Panc1 (cell line): ENCODE measurements at regions not wholly inside any gene's neighbourhood (a gene's known extent, or its start where the extent isn't known, plus 50 kb on each side); places are given as distances from the start of the nearest gene placed in this dataset.

Experiments
- ATAC-seq: fragments of 200-7000 bp; cut with Tn5 transposase; 2 replicates; pipeline ENCODE4 v1.9.1; 2020; ENCODE audit warnings: mild to moderate bottlenecking, moderate library complexity
- BruUV-seq: library from RNA; stranded (reverse); fragments of 400-500 nt; replicated peaks from 2 replicates; lab custom pipeline; 2021; lab: Mats Ljungman, UMichigan
- CTCF ChIA-PET: fragments of 300-600 bp; sonication (Branson Sonifier 250); formaldehyde crosslinking; loops from one replicate; lab custom pipeline; 2022; ENCODE audit warnings: antibody characterized with exemption; lab: Charles Lee
- POLR2A ChIA-PET: fragments of 300-600 bp; sonication (Branson Sonifier 250); formaldehyde crosslinking; loops from one replicate; lab custom pipeline; 2022; ENCODE audit warnings: antibody characterized with exemption; lab: Charles Lee
- DNase-seq: peaks from one replicate; pipeline ENCODE4 v3.0.0-alpha.2; 2010; ENCODE audit warnings: low read depth, low spot score
- H3K27ac ChIP-seq: 2 replicates; pipeline ENCODE4 v1.5.1; 2011; ENCODE audit warnings: mild to moderate bottlenecking, low read length, inconsistent platforms
- H3K27me3 ChIP-seq: fragments of 200-500 bp; sonication (Bioruptor generic); 2 replicates; pipeline ENCODE4 v1.6.0; 2014; ENCODE audit warnings: low read length, inconsistent platforms; ENCODE audit not compliant: control insufficient read depth, insufficient read depth
- H3K36me3 ChIP-seq: fragments of 200-500 bp; sonication (Bioruptor generic); 2 replicates; pipeline ENCODE4 v1.5.1; 2014; ENCODE audit warnings: inconsistent platforms, mild to moderate bottlenecking, low read length, moderate library complexity; ENCODE audit not compliant: control insufficient read depth, insufficient read depth
- H3K4me1 ChIP-seq: 2 replicates; pipeline ENCODE4 v1.5.1; 2011; ENCODE audit warnings: inconsistent platforms, mild to moderate bottlenecking, low read length, moderate library complexity; ENCODE audit not compliant: control insufficient read depth, insufficient read depth
- H3K4me3 ChIP-seq, 2 experiments: 2 replicates each; pipeline ENCODE4 v1.5.1; 2011 to 2012; ENCODE audit warnings: low read depth in 2 of 2, low read length in 2 of 2, mild to moderate bottlenecking in 2 of 2, inconsistent platforms in 1 of 2, moderate library complexity in 1 of 2
- H3K9me3 ChIP-seq: fragments of 200-500 bp; sonication (Bioruptor generic); 2 replicates; pipeline ENCODE4 v1.5.1; 2014; ENCODE audit warnings: low read depth, mild to moderate bottlenecking, inconsistent platforms, low read length, moderate library complexity; ENCODE audit not compliant: control insufficient read depth, insufficient read depth
- POLR2AphosphoS5 ChIP-seq: IDR thresholded peaks from 2 replicates; pipeline ENCODE4 v1.6.1; 2012; ENCODE audit warnings: mild to moderate bottlenecking, low read depth, low read length, moderate library complexity
- SIN3A ChIP-seq: IDR thresholded peaks from 2 replicates; pipeline ENCODE4 v1.6.1; 2012; ENCODE audit warnings: low read depth, mild to moderate bottlenecking, low read length, moderate library complexity, borderline replicate concordance; ENCODE audit not compliant: insufficient read depth
- TCF7L2 ChIP-seq: IDR thresholded peaks from 2 replicates; pipeline ENCODE4 v1.6.1; 2011; ENCODE audit warnings: mild to moderate bottlenecking, low read depth, low read length, inconsistent platforms
- in situ Hi-C: cut with HindIII; loops from 2 replicates; pipeline ENCODE4 v1.10.0; 2016; ENCODE audit warnings: low sequenced_read_pairs, low pct_unique_long_range_greater_than_20kb
- intact Hi-C: fragments of 100-400 bp; cut with micrococcal nuclease; formaldehyde crosslinking; loops from one replicate; pipeline ENCODE4 v1.10.0; 2022; ENCODE audit not compliant: unreplicated experiment
- TF ChIP-seq, protein P1 (sequence below), 2 experiments: IDR thresholded peaks; 2 replicates each; pipeline ENCODE4 v1.6.1; 2011 to 2012; ENCODE audit warnings: low read depth in 2 of 2, control low read depth in 1 of 2, low read length in 1 of 2, mild to moderate bottlenecking in 1 of 2, moderate library complexity in 1 of 2; ENCODE audit not compliant: insufficient read depth in 1 of 2
- TF ChIP-seq, protein P2 (sequence below): fragments of 450-650 bp; IDR thresholded peaks from 2 replicates; pipeline ENCODE4 v1.5.1; 2017; ENCODE audit warnings: mild to moderate bottlenecking

DNA sequence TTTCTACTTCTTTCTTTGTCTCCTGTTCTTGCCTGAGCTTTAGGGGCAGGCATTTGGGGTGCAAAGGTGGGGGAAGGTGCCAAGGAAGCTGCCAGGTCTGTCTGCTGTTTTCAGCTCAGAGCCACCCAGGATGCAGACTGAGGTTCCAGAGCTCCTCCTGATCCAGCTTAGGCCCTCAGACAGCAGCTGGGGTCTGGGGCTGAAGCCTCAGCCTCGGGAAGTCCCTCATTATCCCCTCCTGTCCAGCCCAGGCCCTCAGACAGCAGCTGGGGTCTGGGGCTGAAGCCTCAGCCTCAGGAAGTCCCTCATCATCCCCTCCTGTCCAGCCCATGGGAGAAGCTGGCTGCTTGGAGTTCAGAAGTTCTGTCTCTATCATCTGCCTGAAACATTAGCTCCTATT, 257.7 kb upstream of the CSF3R start:
- in situ Hi-C loops, result no loop called here
- no peaks in the 10 kb centered on the region for H3K4me1 ChIP-seq
- no peak overlapping the region for H3K27ac ChIP-seq
- ChIA-PET CTCF (no interaction called here), POLR2A (no interaction called here)
- H3K36me3 ChIP-seq, result no peaks in the 10 kb centered on the region
- no peak overlapping the region for H3K4me3 ChIP-seq
- TF ChIP-seq POLR2AphosphoS5 (no peak), TCF7L2 (no peak), SIN3A (no peak)
- TF ChIP-seq, protein P1, sequence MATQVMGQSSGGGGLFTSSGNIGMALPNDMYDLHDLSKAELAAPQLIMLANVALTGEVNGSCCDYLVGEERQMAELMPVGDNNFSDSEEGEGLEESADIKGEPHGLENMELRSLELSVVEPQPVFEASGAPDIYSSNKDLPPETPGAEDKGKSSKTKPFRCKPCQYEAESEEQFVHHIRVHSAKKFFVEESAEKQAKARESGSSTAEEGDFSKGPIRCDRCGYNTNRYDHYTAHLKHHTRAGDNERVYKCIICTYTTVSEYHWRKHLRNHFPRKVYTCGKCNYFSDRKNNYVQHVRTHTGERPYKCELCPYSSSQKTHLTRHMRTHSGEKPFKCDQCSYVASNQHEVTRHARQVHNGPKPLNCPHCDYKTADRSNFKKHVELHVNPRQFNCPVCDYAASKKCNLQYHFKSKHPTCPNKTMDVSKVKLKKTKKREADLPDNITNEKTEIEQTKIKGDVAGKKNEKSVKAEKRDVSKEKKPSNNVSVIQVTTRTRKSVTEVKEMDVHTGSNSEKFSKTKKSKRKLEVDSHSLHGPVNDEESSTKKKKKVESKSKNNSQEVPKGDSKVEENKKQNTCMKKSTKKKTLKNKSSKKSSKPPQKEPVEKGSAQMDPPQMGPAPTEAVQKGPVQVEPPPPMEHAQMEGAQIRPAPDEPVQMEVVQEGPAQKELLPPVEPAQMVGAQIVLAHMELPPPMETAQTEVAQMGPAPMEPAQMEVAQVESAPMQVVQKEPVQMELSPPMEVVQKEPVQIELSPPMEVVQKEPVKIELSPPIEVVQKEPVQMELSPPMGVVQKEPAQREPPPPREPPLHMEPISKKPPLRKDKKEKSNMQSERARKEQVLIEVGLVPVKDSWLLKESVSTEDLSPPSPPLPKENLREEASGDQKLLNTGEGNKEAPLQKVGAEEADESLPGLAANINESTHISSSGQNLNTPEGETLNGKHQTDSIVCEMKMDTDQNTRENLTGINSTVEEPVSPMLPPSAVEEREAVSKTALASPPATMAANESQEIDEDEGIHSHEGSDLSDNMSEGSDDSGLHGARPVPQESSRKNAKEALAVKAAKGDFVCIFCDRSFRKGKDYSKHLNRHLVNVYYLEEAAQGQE (IDR thresholded peaks at IDR 0.05; ENCODE audit: insufficient read depth in 1 of 2, low read depth in 2 of 2, low read length in 1 of 2), result no peak
- TF ChIP-seq, protein P2, sequence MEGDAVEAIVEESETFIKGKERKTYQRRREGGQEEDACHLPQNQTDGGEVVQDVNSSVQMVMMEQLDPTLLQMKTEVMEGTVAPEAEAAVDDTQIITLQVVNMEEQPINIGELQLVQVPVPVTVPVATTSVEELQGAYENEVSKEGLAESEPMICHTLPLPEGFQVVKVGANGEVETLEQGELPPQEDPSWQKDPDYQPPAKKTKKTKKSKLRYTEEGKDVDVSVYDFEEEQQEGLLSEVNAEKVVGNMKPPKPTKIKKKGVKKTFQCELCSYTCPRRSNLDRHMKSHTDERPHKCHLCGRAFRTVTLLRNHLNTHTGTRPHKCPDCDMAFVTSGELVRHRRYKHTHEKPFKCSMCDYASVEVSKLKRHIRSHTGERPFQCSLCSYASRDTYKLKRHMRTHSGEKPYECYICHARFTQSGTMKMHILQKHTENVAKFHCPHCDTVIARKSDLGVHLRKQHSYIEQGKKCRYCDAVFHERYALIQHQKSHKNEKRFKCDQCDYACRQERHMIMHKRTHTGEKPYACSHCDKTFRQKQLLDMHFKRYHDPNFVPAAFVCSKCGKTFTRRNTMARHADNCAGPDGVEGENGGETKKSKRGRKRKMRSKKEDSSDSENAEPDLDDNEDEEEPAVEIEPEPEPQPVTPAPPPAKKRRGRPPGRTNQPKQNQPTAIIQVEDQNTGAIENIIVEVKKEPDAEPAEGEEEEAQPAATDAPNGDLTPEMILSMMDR, result no peak
- peaks cover 16% of the 10 kb centered on the region for H3K27me3 ChIP-seq
- ATAC-seq (no peak), DNase-seq (no peak)
- no TSS peak for BruUV-seq
- H3K9me3 ChIP-seq, result no peaks in the 10 kb centered on the region; the same call in 1 of the 2 replicates
- intact Hi-C loops, result no loop called here

DNA sequence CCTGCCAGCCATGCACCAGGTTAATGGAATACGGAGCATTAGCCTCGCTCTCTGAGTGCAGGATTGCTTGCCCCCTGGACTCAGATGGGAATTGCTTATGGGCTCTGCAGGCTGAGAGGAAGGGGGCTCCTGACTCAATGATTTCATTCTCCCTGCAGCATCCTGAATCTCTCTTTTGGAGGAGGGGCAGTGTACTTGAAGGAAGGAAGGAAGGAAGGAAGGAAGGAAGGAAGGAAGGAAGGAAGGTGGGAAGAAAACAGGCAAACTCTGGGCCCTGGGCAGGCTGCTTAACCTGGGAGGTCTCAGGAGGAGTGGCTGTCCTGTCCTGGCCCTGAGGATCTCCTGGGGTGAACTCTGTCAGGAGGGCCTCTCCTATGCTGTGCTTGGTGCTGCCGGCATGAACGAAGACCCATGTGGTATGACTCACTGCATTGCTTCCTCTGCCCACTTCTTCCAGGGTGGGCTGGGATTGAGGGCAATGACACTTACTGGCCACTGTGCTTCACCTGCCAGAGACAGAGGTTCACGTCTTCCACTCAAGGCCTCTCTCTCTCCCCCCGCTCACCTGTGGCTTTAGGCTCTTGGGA, 257.1 kb upstream of the CSF3R start:
- peaks cover 15% of the 10 kb centered on the region for H3K27me3 ChIP-seq
- ChIA-PET CTCF (no interaction called here), POLR2A (no interaction called here)
- H3K36me3 ChIP-seq, result no peaks in the 10 kb centered on the region
- H3K4me3 ChIP-seq, result no peak overlapping the region
- intact Hi-C loops, result no loop called here
- TF ChIP-seq, protein P1 (IDR thresholded peaks at IDR 0.05; ENCODE audit: insufficient read depth in 1 of 2, low read depth in 2 of 2, low read length in 1 of 2), result no peak
- TF ChIP-seq TCF7L2 (no peak), POLR2AphosphoS5 (no peak), SIN3A (no peak)
- TF ChIP-seq, protein P2, result no peak
- H3K27ac ChIP-seq, result no peak overlapping the region
- no TSS peak for BruUV-seq
- in situ Hi-C loops, result no loop called here
- no peak for ATAC-seq
- no peaks in the 10 kb centered on the region; the same call in 1 of the 2 replicates for H3K9me3 ChIP-seq
- no peaks in the 10 kb centered on the region for H3K4me1 ChIP-seq
- DNase-seq, result no peak
